ENCODE measurements at regions not wholly inside any gene's neighbourhood (a gene's known extent, or its start where the extent isn't known, plus 50 kb on each side); places are given as distances from the start of the nearest gene placed in this dataset.
A peak's percentile ranks its signal among the peaks of the same experiment; 100 is the strongest.

DNA sequence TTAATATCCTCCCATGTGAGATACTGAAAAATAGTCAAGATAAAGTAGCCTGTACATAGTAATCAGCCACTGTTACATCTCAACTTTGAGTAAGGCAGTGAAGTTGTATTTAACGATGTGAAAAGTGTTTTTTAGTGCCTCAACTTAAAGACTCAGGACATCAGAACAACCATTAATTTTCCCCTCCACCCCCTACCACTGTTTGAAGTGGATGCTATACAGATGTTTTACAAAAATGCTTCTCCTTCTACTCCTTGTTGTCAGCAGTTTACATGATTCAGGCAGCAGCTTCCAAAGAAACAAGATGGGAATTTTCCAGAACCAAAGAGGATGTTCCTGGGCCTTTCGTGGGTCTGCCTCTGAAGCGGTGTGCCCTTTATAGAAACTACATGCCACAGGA is 143.6 kb downstream of the RPAP3 start:
- no peak for DNase-seq
- ATAC-seq, result no peak
- intact Hi-C loops (cut with micrococcal nuclease), result no loop called here

DNA sequence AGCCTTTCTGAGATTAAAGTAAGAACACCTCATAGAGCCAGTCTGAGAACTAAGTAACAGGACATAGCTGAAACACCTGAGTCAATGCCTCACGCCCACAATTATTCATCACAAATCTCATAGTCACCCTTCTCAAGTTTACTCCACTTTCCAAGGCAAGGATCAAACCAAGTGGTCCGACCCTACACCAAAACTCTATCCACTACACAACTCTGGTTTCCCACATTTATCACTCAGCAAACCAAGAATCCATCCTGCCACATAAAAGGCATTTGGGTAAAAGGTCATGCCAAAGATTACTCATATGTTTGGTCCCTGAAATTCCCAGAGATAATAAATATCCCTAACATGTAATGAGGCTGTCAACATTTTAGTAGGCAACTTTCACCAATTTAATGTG is 144.1 kb downstream of the RPAP3 start:
- DNase-seq, result no peak
- intact Hi-C loops (cut with micrococcal nuclease), result no loop called here
- no peak for ATAC-seq

- intact Hi-C loops (cut with micrococcal nuclease), result no loop called here
- ATAC-seq (no peak), DNase-seq (no peak)
These were observed 145.4 kb downstream of the RPAP3 start for GRCh38 chr12:47560415-47560814.

DNA sequence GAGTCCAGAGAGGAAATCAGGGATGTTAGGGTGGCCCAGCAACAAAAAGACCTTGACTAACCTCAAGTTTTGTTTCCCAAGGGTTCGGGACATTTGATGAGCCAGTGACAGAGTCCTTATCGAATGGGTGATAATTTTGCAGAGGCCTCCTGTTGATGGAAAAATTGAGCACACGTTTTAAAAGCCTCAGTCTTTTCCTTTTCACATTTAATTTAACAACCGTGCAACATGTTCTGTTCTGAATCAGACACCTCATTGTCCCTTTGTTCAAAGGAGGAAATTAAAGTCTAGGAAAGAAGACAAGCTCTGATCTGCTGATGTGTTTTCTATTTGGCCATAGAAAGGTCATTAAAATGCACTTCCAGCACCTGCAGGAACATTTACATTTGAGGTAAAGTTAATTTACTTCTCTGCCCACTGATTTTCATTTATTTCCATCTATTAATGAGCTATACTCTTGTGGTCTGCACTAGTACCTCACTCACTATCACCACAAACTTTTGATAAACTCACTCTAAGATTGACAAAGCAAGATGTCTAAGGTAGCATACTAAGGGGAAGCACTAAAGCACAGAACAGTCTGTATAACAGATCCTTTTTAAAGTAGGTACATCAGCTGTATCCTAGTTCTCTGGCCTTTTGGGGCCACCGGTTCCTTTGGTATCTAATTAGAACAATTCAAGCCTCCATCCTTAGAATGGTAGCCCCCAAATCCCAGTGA is 147.0 kb downstream of the RPAP3 start:
- DNase-seq (no peak), ATAC-seq (no peak)
- intact Hi-C loops (cut with micrococcal nuclease), result no loop called here

DNA sequence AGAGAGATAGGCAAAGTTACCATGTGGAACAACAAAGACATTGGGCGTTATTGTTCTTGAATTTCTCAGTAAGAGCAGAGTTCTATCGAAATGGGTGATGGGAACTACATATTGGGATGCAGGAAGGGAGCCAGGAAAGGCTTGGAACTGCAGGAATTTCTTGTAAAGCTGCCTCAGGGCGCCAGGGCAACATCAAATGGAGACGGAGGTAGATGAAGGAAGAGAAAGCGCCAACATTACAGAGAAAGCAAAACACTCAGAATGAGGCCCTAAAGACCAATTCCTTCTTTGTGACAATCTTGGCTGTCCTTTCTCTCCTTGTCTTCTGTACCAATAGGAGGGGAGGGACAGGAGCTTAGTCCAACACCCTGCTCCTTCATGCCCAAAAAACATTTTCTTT is 148.4 kb downstream of the RPAP3 start:
- DNase-seq (no peak), ATAC-seq (no peak)
- intact Hi-C loops (cut with micrococcal nuclease), result no loop called here

DNA sequence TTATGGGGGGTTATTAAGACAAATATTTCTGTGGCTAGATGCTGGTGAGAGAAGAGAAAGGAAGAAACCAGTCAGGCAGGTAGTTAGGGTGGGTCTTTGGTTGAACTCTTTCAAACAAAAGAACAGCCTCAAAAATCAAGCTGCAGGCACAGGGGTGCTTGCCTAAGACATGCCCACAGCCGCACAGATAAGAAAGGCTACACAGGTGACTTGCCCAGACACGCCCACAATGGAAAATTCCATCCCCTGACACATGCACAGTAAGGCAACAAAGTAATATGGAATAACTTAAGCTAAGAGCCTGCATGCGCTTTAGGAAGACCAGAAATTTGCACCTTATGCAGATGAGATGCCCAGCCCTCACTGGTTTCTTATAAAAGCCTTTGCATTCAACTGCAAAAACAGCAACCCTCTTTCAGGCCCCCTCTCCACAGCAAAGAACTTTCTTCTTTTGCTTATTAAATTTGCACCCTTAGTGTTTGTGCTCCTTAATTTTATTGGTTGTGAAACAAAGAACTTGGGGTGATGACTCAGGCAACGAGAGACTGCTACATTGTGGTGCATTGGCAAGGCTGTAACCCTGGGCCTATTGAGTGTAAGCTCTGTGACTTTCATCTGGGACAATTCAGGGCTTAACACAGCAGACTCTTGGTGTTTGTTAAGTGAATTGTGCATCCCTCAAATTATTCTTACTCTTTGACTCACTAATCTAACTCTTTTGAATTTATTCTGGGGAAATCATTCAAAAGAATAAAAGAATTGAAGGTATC is 149.4 kb downstream of the RPAP3 start:
- no peak for ATAC-seq
- intact Hi-C loops (cut with micrococcal nuclease), result no loop called here
- no peak for DNase-seq

GRCh38 chr12:47554046-47554653 is 151.7 kb downstream of the RPAP3 start:
- DNase-seq (no peak), ATAC-seq (no peak)
- intact Hi-C loops (cut with micrococcal nuclease), result no loop called here

DNA sequence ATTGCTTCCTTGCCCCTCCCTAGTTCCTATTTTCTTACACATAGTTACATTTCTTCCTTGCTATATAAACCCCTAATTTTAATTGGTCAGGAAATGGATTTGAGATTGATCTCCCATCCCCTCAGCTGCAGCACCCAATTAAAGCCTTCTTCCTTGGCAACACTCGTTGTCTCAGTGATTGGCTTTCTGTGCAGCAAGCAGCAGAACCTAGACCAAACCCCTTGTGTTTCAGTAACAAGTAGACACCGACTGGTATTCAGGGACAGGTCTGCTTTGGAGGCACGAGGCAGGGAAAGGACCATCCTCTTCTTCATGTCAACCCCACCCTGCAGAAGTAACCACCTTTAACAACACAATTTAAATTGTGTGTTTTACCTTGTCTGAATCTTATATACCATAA is 152.6 kb downstream of the RPAP3 start:
- DNase-seq (no peak), ATAC-seq (no peak)
- intact Hi-C loops (cut with micrococcal nuclease), result no loop called here

DNA sequence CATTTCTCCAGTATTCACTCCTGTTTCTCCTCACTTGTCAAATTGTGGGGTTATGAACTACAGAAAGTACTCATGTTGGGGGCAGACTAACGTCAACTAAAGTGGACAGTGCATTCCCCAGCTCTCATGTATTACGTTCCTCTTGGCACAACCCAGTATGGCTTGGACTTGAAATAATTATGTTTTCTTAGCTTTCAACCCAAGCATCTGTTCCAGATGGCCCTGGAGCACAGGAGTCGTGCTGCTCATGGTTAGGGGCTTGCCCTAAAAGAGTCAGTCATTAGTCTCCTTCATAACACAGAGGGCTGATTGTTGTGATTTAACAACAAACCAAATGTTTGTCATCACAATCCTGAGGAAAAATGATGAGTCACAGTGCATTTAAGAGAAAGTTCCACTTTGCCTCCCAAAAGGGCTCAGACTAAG is 154.4 kb downstream of the RPAP3 start:
- ATAC-seq (peak; percentile 97), DNase-seq (peak; percentile 36)

DNA sequence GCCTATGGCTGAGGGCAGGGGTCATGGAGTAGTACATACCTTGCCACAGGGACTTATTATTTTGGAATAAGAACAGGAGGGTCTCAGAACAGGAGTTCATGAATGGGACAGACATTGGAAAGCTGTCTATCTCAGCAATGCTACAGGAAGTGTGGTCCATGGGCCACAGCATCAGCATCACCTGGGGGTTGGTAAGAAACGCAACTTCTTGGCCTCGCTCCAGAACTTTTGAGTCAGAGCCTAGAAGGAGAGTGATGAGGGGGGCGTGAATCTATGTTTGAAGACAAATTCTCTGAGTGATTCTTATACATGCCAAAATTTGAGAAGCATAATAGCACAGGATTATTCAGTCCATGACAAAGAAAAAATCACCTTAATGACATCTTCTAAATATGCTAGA is 156.6 kb downstream of the RPAP3 start:
- DNase-seq (no peak), ATAC-seq (no peak)
- intact Hi-C loops (cut with micrococcal nuclease), result no loop called here

More for the DNA sequence above, 154.4 kb downstream of the RPAP3 start:
- intact Hi-C loops (cut with micrococcal nuclease), result no loop called here

DNA sequence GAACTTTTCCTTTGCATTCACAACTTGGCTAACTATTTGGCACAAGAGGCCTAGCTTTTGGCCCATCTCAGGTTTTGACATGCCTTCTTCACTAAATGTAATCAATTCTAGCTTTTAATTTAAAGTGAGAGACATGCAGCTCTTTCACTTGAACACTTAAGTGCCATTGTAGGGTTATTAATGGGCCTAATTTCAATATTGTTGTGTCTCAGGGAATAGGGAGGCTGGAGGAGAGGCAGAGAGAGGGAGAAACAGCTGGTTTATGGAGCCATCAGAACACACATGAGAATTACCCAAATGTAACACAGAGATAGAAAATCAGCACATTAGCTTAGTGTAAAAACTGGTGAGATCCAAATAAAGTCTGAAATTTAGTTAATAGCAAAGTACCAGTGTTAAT is 157.4 kb downstream of the RPAP3 start:
- ATAC-seq, result no peak
- intact Hi-C loops (cut with micrococcal nuclease), result no loop called here
- no peak for DNase-seq

DNA sequence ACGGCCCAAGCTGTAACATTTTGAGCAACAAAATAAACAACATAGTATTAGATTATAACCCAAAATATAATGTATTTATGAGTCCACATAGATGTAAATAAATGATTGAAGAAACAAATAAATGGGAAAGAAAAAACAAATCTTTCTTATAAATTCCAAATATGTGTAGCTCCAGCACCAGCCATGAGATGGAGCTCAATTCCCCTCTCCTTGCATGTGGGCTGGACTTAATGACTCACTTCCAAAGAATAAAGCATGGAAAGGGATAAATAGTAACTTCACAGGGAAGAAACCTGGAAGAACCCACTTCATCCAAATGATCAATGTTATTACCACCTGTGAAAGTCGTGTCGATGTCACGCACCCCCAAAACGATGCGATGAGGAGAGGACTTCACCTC is 158.8 kb downstream of the RPAP3 start:
- ATAC-seq (no peak), DNase-seq (no peak)
- intact Hi-C loops (cut with micrococcal nuclease), result no loop called here

GRCh38 chr12:47545938-47546609 is 159.8 kb downstream of the RPAP3 start:
- intact Hi-C loops (cut with micrococcal nuclease), result no loop called here
- ATAC-seq, result no peak
- DNase-seq, result no peak

DNA sequence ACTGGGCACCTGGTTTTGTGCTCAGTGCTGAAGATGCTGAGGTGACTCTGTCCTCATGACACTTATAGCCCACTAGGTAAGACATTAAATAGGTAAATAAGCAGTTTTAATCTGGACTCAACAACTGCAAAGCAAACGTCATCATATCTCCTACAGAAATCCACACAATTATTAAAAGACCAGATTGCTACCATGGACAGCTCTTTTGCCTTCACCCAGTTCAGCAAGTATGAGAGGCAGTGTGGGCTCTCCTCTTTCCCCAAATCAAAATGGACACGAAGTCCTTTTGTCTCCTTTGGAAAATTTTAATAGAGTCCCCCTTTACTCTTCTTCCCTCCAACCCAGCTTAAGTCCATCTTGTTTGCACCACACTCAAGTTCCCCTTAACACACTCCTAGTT is 171.1 kb downstream of the RPAP3 start:
- ATAC-seq (no peak), DNase-seq (no peak)
- intact Hi-C loops (cut with micrococcal nuclease), result no loop called here

DNA sequence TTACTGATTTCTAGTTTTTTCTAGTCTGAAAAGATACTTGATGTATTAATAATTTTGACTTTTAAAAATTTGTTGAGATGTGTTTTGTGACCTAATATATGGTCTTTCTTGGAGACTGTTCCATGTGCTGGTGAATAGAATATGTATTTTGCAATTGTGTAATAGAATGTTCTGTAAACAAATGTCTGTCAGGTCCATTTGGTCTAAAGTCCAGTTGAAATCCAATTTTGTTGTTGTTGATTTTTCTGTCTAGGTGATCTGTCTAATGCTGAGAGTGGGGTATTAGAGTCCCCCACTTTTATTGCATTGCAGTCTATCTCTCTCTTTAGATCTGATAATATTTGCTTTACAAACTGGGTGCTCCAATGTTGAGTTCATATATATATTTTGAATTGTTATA is 175.8 kb downstream of the RPAP3 start:
- intact Hi-C loops (cut with micrococcal nuclease), result no loop called here
- DNase-seq (no peak), ATAC-seq (no peak)

GRCh38 chr12:47527816-47528215 is 178.0 kb downstream of the RPAP3 start:
- intact Hi-C loops (cut with micrococcal nuclease), result no loop called here
- DNase-seq (no peak), ATAC-seq (no peak)

- DNase-seq, result no peak
These were observed 185.8 kb downstream of the RPAP3 start for GRCh38 chr12:47520029-47520428.

GRCh38 chr12:47517122-47517521 is 188.7 kb downstream of the RPAP3 start:
- DNase-seq, result no peak
- intact Hi-C loops (cut with micrococcal nuclease), result no loop called here

More at GRCh38 chr12:47520029-47520428, 185.8 kb downstream of the RPAP3 start:
- ATAC-seq, result no peak
- intact Hi-C loops (cut with micrococcal nuclease), result no loop called here

GRCh38 chr12:47509398-47509851 is 196.4 kb downstream of the RPAP3 start:
- DNase-seq, result no peak
- intact Hi-C loops (cut with micrococcal nuclease), result no loop called here
- no peak for ATAC-seq

More at GRCh38 chr12:47517122-47517521, 188.7 kb downstream of the RPAP3 start:
- no peak for ATAC-seq

DNA sequence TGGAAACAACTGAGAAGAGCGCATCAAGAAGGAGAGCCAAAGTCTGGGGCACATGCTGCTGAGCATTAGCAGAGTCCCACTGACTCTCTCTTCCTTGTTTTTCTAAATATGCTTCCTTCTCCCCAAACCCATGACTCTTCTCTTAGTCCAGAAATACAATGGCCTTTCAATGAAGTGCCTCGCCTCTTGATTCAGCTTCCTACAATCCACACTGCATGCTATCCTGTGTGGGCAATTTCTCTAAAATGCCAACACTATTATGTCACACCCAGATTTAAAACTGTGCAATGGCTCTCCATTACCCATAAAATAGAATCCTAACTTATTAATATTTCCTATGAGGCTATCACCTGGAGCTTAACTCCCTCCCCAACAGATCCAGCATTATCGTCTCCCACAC is 198.6 kb downstream of the RPAP3 start:
- ATAC-seq (no peak), DNase-seq (no peak)
- intact Hi-C loops (cut with micrococcal nuclease), result no loop called here
